PC-3 (cell line): ENCODE measurements at regions not wholly inside any gene's neighbourhood (a gene's known extent, or its start where the extent isn't known, plus 50 kb on each side); places are given as distances from the start of the nearest gene placed in this dataset.

Source experiments
- ATAC-seq: fragments of 200-7000 bp; cut with Tn5 transposase; 2 replicates; pipeline ENCODE4 v1.9.1; 2020; ENCODE audit warnings: mild to moderate bottlenecking, moderate library complexity
- BruUV-seq: library from RNA; stranded (reverse); fragments of 400-500 nt; replicated peaks from 2 replicates; lab custom pipeline; 2021; lab: Mats Ljungman, UMichigan
- CTCF ChIA-PET: fragments of 300-600 bp; sonication (Branson Sonifier 250); formaldehyde crosslinking; loops from one replicate; lab custom pipeline; 2022; ENCODE audit warnings: antibody characterized with exemption; lab: Charles Lee
- POLR2A ChIA-PET: fragments of 300-600 bp; sonication (Branson Sonifier 250); formaldehyde crosslinking; loops from one replicate; lab custom pipeline; 2022; ENCODE audit warnings: antibody characterized with exemption; ENCODE audit not compliant: unreplicated experiment; lab: Charles Lee
- DNase-seq: peaks from one replicate; pipeline ENCODE4 v3.0.0-alpha.2; 2015
- H2AFZ ChIP-seq: fragments of 300-600 bp; sonication (generic); 2 replicates; pipeline ENCODE4 v1.6.0; 2016; ENCODE audit warnings: antibody characterized with exemption, low read length
- H3F3A ChIP-seq: fragments of 300-600 bp; sonication (generic); one replicate; pipeline ENCODE4 v1.6.0; 2017; ENCODE audit warnings: antibody characterized with exemption, low read length, control low read depth, mild to moderate bottlenecking; ENCODE audit not compliant: unreplicated experiment
- H3K27ac ChIP-seq: fragments of 300-600 bp; sonication (generic); 2 replicates; pipeline ENCODE4 v1.5.1; 2016; ENCODE audit warnings: mild to moderate bottlenecking, low read length
- H3K27me3 ChIP-seq: fragments of 300-600 bp; sonication (generic); 2 replicates; pipeline ENCODE4 v1.6.1; 2016; ENCODE audit warnings: low read length, mixed read lengths
- H3K36me3 ChIP-seq: fragments of 300-600 bp; sonication (generic); 2 replicates; pipeline ENCODE4 v1.6.1; 2016; ENCODE audit warnings: low read depth, mixed run types, low read length, mixed read lengths
- H3K4me1 ChIP-seq: fragments of 300-600 bp; sonication (generic); 2 replicates; pipeline ENCODE4 v1.5.1; 2016; ENCODE audit warnings: low read length; ENCODE audit not compliant: insufficient read depth
- H3K4me2 ChIP-seq: fragments of 300-600 bp; sonication (generic); 2 replicates; pipeline ENCODE4 v1.6.0; 2016; ENCODE audit warnings: low read length
- H3K4me3 ChIP-seq: fragments of 300-600 bp; sonication (generic); 2 replicates; pipeline ENCODE4 v1.5.1; 2016; ENCODE audit warnings: mild to moderate bottlenecking, low read length, mixed read lengths
- H3K79me2 ChIP-seq: fragments of 300-600 bp; sonication (generic); 2 replicates; pipeline ENCODE4 v1.6.1; 2017; ENCODE audit warnings: low read length, mixed read lengths
- H3K9ac ChIP-seq: fragments of 300-600 bp; sonication (generic); 2 replicates; pipeline ENCODE4 v1.6.0; 2016; ENCODE audit warnings: mild to moderate bottlenecking, low read length
- H3K9me2 ChIP-seq: fragments of 300-600 bp; sonication (generic); replicated peaks from 2 replicates; pipeline ENCODE4 v1.6.1; 2016; ENCODE audit warnings: mixed run types, low read length, mixed read lengths
- H3K9me3 ChIP-seq: fragments of 300-600 bp; sonication (generic); 2 replicates; pipeline ENCODE4 v1.6.1; 2016; ENCODE audit warnings: low read length, mixed read lengths
- H4K20me1 ChIP-seq: fragments of 300-600 bp; sonication (generic); 2 replicates; pipeline ENCODE4 v1.6.1; 2016; ENCODE audit warnings: low read length, mixed read lengths
- EZH2 ChIP-seq: fragments of 300-600 bp; sonication (generic); IDR thresholded peaks from one replicate; pipeline ENCODE4 v1.6.1; 2017; ENCODE audit warnings: antibody characterized with exemption, mild to moderate bottlenecking, low read length; ENCODE audit not compliant: unreplicated experiment
- EZH2phosphoT487 ChIP-seq: fragments of 300-600 bp; sonication (generic); IDR thresholded peaks from 2 replicates; pipeline ENCODE4 v1.6.1; 2018; ENCODE audit warnings: mild to moderate bottlenecking, antibody characterized with exemption, low read length, borderline replicate concordance
- intact Hi-C: fragments of 100-400 bp; cut with micrococcal nuclease; formaldehyde crosslinking; loops from 2 replicates; pipeline ENCODE4 v1.9.0; 2023
- TF ChIP-seq, protein P1 (sequence below): fragments of 300-600 bp; sonication (generic); conservative IDR thresholded peaks from 2 replicates; pipeline ENCODE4 v1.5.1; 2017; ENCODE audit warnings: antibody characterized with exemption, low read depth, mild to moderate bottlenecking, low read length

DNA sequence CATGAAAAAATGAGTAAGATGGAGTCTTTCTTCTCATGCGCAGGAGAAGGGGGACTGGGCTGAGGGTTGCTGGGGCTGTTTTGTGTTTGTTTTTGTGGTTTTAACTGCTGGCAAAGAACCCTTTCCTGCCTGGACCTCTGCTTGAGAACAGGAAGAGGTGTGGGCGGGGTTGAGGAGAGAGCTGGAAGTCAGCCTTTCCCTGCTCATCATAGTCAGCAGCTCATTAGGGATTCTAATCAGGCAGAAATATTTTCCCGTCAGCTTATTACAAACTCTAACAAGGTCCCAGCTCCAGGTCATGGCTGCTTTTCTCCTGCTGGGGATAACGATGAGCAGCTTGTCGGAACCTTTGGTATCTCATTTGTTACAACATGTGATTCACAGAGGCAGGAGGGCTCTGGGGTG is 185.0 kb upstream of the NRXN3 start:
- Histone ChIP-seq H3K27me3 (peaks cover 9% of the 10 kb centered on the region), H2AFZ (no peak overlapping the region), H4K20me1 (no peaks in the 10 kb centered on the region), H3K36me3 (no peaks in the 10 kb centered on the region), H3K4me2 (no peak overlapping the region), H3K27ac (no peak overlapping the region), H3K9me2 (no peaks in the 10 kb centered on the region), H3K9me3 (no peaks in the 10 kb centered on the region), H3K4me3 (no peak overlapping the region), H3K4me1 (no peaks in the 10 kb centered on the region), H3K79me2 (no peaks in the 10 kb centered on the region), H3K9ac (no peak overlapping the region), H3F3A (no peaks in the 10 kb centered on the region)
- ChIA-PET CTCF (no interaction called here), POLR2A (no interaction called here)
- TF ChIP-seq, protein P1, sequence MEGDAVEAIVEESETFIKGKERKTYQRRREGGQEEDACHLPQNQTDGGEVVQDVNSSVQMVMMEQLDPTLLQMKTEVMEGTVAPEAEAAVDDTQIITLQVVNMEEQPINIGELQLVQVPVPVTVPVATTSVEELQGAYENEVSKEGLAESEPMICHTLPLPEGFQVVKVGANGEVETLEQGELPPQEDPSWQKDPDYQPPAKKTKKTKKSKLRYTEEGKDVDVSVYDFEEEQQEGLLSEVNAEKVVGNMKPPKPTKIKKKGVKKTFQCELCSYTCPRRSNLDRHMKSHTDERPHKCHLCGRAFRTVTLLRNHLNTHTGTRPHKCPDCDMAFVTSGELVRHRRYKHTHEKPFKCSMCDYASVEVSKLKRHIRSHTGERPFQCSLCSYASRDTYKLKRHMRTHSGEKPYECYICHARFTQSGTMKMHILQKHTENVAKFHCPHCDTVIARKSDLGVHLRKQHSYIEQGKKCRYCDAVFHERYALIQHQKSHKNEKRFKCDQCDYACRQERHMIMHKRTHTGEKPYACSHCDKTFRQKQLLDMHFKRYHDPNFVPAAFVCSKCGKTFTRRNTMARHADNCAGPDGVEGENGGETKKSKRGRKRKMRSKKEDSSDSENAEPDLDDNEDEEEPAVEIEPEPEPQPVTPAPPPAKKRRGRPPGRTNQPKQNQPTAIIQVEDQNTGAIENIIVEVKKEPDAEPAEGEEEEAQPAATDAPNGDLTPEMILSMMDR = no peak
- TF ChIP-seq EZH2phosphoT487 = no peak
- no peak for TF ChIP-seq EZH2
- DNase-seq (no peak), ATAC-seq (no peak)
- BruUV-seq = no TSS peak
- intact Hi-C loops = no loop called here

DNA sequence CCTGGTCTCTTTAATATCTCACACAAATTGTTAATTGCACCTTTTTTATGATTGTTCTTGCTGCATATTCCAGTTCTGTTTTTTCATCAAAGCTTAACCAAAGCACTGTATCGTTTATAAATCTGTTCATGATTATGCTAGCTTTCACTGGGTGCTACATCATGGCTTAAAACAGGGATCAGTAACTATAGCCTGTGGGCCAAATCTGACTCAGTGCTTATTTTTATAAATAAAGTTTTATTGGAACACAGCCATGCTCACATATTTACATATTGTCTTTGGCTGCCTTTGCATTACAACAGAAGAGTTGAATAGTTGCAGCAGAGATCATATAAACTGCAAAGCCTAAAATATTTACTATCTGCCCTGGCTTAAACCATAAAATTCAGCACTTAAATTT is 183.4 kb upstream of the NRXN3 start:
- no peak overlapping the region for H3K27ac ChIP-seq
- no peak overlapping the region for H3K9ac ChIP-seq
- H3K9me2 ChIP-seq = no peaks in the 10 kb centered on the region
- H3K36me3 ChIP-seq = no peaks in the 10 kb centered on the region
- DNase-seq (no peak), ATAC-seq (no peak)
- TF ChIP-seq EZH2 = no peak
- CTCF ChIA-PET = no interaction called here
- H3F3A ChIP-seq = no peaks in the 10 kb centered on the region
- no TSS peak for BruUV-seq
- POLR2A ChIA-PET = no interaction called here
- no peaks in the 10 kb centered on the region for H3K9me3 ChIP-seq
- no peaks in the 10 kb centered on the region for H3K79me2 ChIP-seq
- no peak overlapping the region for H2AFZ ChIP-seq
- H3K27me3 ChIP-seq = no peaks in the 10 kb centered on the region; the same call in 1 of the 2 replicates
- H3K4me3 ChIP-seq = no peak overlapping the region
- H4K20me1 ChIP-seq = no peaks in the 10 kb centered on the region
- no peak overlapping the region for H3K4me2 ChIP-seq
- no peaks in the 10 kb centered on the region for H3K4me1 ChIP-seq
- intact Hi-C loops = no loop called here

DNA sequence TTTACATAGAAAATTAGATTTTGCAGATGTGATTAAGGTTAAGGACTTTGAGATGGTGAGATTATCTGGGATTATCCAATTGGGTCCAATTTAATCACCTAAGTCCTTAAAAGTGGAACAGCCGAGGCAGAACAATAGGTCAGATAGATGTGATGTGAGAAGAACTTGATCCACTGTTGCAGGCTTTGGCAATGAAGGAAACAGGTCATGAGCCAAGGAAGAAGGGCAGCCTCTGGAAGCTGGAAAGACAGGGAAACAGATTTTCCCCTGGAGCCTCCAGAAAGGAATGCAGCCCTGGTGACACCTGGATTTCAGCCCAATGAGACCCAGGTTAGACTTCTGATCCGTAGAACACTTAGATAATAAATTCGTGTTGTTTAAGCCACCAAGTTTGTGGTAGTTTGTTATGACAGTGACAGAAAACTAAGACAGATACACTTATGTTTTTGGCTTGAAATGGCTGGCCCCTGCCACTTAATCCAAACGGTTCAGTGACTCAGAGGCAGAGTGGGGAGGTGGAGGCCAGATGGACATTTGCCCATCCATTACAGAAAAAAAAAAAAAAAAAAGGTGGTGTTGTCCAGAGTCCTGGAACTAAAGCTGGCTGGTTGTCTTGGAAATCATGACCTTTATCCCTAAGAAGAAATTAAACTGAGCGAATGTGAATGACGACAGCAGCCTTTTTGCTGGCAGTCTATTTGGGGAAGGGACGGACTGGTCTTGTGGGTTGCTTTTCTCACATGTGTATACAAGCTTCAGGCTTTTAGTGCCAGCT is 181.9 kb upstream of the NRXN3 start:
- no peaks in the 10 kb centered on the region for H4K20me1 ChIP-seq
- DNase-seq (no peak), ATAC-seq (no peak)
- no TSS peak for BruUV-seq
- H3K79me2 ChIP-seq = no peaks in the 10 kb centered on the region
- no peaks in the 10 kb centered on the region for H3K9me2 ChIP-seq
- H3K36me3 ChIP-seq = no peaks in the 10 kb centered on the region
- ChIA-PET CTCF (no interaction called here), POLR2A (no interaction called here)
- no peaks in the 10 kb centered on the region for H3K4me1 ChIP-seq
- H3K9me3 ChIP-seq = no peaks in the 10 kb centered on the region
- no peak for TF ChIP-seq EZH2phosphoT487
- TF ChIP-seq, protein P1 = no peak
- TF ChIP-seq EZH2 = no peak
- intact Hi-C loops = no loop called here
- no peak overlapping the region for H3K9ac ChIP-seq
- H3K4me3 ChIP-seq = no peak overlapping the region
- no peak overlapping the region for H2AFZ ChIP-seq
- no peak overlapping the region for H3K27ac ChIP-seq
- H3K27me3 ChIP-seq = no peaks in the 10 kb centered on the region
- no peak overlapping the region for H3K4me2 ChIP-seq
- H3F3A ChIP-seq = no peaks in the 10 kb centered on the region
